Panc1 (cell line): ENCODE measurements at regions not wholly inside any gene's neighbourhood (a gene's known extent, or its start where the extent isn't known, plus 50 kb on each side); places are given as distances from the start of the nearest gene placed in this dataset.

Experiments used
- POLR2AphosphoS5 ChIP-seq: IDR thresholded peaks from 2 replicates; pipeline ENCODE4 v1.6.1; 2012; ENCODE audit warnings: mild to moderate bottlenecking, low read depth, low read length, moderate library complexity
- REST ChIP-seq, 2 experiments: IDR thresholded peaks; 2 replicates each; pipeline ENCODE4 v1.6.1; 2011 to 2012; ENCODE audit warnings: low read depth in 2 of 2, control low read depth in 1 of 2, low read length in 1 of 2, mild to moderate bottlenecking in 1 of 2, moderate library complexity in 1 of 2; ENCODE audit not compliant: insufficient read depth in 1 of 2
- SIN3A ChIP-seq: IDR thresholded peaks from 2 replicates; pipeline ENCODE4 v1.6.1; 2012; ENCODE audit warnings: low read depth, mild to moderate bottlenecking, low read length, moderate library complexity, borderline replicate concordance; ENCODE audit not compliant: insufficient read depth
- TCF7L2 ChIP-seq: IDR thresholded peaks from 2 replicates; pipeline ENCODE4 v1.6.1; 2011; ENCODE audit warnings: mild to moderate bottlenecking, low read depth, low read length, inconsistent platforms
- TF ChIP-seq, protein P1 (sequence below): fragments of 450-650 bp; IDR thresholded peaks from 2 replicates; pipeline ENCODE4 v1.5.1; 2017; ENCODE audit warnings: mild to moderate bottlenecking

DNA sequence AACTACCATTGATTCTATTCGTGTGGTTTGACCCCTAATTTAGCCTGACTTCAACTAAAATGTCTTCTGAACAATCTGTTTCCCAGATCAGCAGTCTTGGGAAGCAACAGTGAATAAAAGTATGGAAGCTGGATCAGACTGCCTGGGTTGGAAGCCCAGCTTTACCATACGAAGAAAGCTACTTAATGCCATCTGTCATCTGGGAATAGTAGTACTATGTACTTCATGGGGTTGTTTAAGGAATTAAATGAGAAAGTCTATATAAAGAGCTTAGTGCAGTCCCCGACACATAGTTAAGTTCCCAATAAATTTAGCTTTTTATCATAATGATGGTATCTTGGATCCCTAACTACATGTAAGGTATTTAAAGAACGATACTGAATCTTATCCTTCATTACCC lies 151.5 kb upstream of the ERCC4 start:
- TF ChIP-seq, protein P1, sequence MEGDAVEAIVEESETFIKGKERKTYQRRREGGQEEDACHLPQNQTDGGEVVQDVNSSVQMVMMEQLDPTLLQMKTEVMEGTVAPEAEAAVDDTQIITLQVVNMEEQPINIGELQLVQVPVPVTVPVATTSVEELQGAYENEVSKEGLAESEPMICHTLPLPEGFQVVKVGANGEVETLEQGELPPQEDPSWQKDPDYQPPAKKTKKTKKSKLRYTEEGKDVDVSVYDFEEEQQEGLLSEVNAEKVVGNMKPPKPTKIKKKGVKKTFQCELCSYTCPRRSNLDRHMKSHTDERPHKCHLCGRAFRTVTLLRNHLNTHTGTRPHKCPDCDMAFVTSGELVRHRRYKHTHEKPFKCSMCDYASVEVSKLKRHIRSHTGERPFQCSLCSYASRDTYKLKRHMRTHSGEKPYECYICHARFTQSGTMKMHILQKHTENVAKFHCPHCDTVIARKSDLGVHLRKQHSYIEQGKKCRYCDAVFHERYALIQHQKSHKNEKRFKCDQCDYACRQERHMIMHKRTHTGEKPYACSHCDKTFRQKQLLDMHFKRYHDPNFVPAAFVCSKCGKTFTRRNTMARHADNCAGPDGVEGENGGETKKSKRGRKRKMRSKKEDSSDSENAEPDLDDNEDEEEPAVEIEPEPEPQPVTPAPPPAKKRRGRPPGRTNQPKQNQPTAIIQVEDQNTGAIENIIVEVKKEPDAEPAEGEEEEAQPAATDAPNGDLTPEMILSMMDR: no peak
- no peak for TF ChIP-seq REST (IDR thresholded peaks at IDR 0.05; ENCODE audit: insufficient read depth in 1 of 2, low read depth in 2 of 2, low read length in 1 of 2)
- TF ChIP-seq TCF7L2: no peak
- no peak for TF ChIP-seq SIN3A
- TF ChIP-seq POLR2AphosphoS5: no peak
